IMR-90 (cell line): ENCODE measurements at regions not wholly inside any gene's neighbourhood (a gene's known extent, or its start where the extent isn't known, plus 50 kb on each side); places are given as distances from the start of the nearest gene placed in this dataset.
A peak's percentile ranks its signal among the peaks of the same experiment; 100 is the strongest.

ENCODE experiments used
- ATAC-seq: fragments of 200-7000 bp; cut with Tn5 transposase; 2 replicates; pipeline ENCODE4 v1.9.1; 2020; ENCODE audit warnings: low read depth, mild to moderate bottlenecking, moderate library complexity
- BruUV-seq: library from RNA; stranded (reverse); fragments of 400-500 nt; replicated peaks from 2 replicates; lab custom pipeline; 2021; lab: Mats Ljungman, UMichigan
- CTCF ChIA-PET: fragments of 300-600 bp; formaldehyde crosslinking; extraction: SDS; loops from one replicate; lab custom pipeline; 2021; ENCODE audit warnings: antibody characterized with exemption; lab: Yijun Ruan, JAX
- POLR2A ChIA-PET: fragments of 300-600 bp; sonication (Branson Sonifier 250); formaldehyde crosslinking; loops from one replicate; lab custom pipeline; 2022; ENCODE audit warnings: antibody characterized with exemption; ENCODE audit not compliant: unreplicated experiment; lab: Charles Lee
- DNase-seq: peaks from one replicate; pipeline ENCODE4 v3.0.0; 2013
- H2AFZ ChIP-seq: replicated peaks from 2 replicates; pipeline ENCODE3; 2013; ENCODE audit warnings: low read length, mild to moderate bottlenecking; ENCODE audit not compliant: poor library complexity
- H2AK5ac ChIP-seq: 2 replicates; pipeline ENCODE4 v1.6.1; 2013; ENCODE audit warnings: low read depth, low read length, inconsistent platforms
- H2AK9ac ChIP-seq: replicated peaks from 2 replicates; pipeline ENCODE3; 2013; ENCODE audit warnings: mild to moderate bottlenecking, low read depth, low read length, moderate library complexity; ENCODE audit not compliant: poor library complexity
- H2BK120ac ChIP-seq: 2 replicates; pipeline ENCODE4 v1.6.1; 2013; ENCODE audit warnings: low read depth, low read length, inconsistent platforms
- H2BK15ac ChIP-seq: 3 replicates; pipeline ENCODE4 v1.6.1; 2013; ENCODE audit warnings: low read depth, low read length, inconsistent platforms
- H2BK20ac ChIP-seq: 2 replicates; pipeline ENCODE4 v1.6.1; 2013; ENCODE audit warnings: low read depth, mild to moderate bottlenecking, inconsistent platforms, low read length, moderate library complexity
- H2BK5ac ChIP-seq: 2 replicates; pipeline ENCODE4 v1.6.1; 2013; ENCODE audit warnings: mild to moderate bottlenecking, low read depth, low read length, inconsistent platforms; ENCODE audit not compliant: poor library complexity, severe bottlenecking
- H3K14ac ChIP-seq: replicated peaks from 2 replicates; pipeline ENCODE4 v1.6.1; 2013; ENCODE audit warnings: low read depth, low read length, inconsistent platforms
- H3K18ac ChIP-seq: 2 replicates; pipeline ENCODE4 v1.6.1; 2013; ENCODE audit warnings: low read depth, low read length, control low read depth
- H3K23ac ChIP-seq: 2 replicates; pipeline ENCODE4 v1.6.1; 2013; ENCODE audit warnings: low read depth, low read length, inconsistent platforms
- H3K27ac ChIP-seq: 2 replicates; pipeline ENCODE4 v1.5.1; 2013; ENCODE audit warnings: mild to moderate bottlenecking, control low read depth, low read length; ENCODE audit not compliant: insufficient read depth
- H3K27me3 ChIP-seq: 2 replicates; pipeline ENCODE4 v1.6.1; 2013; ENCODE audit warnings: low read length; ENCODE audit not compliant: control insufficient read depth, insufficient read depth
- H3K36me3 ChIP-seq: 2 replicates; pipeline ENCODE4 v1.6.1; 2013; ENCODE audit warnings: low read length, mixed read lengths; ENCODE audit not compliant: control insufficient read depth, insufficient read depth
- H3K4ac ChIP-seq: 2 replicates; pipeline ENCODE4 v1.6.1; 2013; ENCODE audit warnings: low read depth, low read length, inconsistent platforms
- H3K4me1 ChIP-seq: 2 replicates; pipeline ENCODE4 v1.6.1; 2013; ENCODE audit warnings: low read length, mixed read lengths; ENCODE audit not compliant: control insufficient read depth, insufficient read depth
- H3K4me2 ChIP-seq: 2 replicates; pipeline ENCODE4 v1.6.1; 2013; ENCODE audit warnings: low read depth, mild to moderate bottlenecking, control low read depth, low read length, moderate library complexity
- H3K4me3 ChIP-seq: 2 replicates; pipeline ENCODE4 v1.5.1; 2013; ENCODE audit warnings: low read depth, mild to moderate bottlenecking, control low read depth, low read length, moderate library complexity; ENCODE audit not compliant: insufficient read depth
- H3K56ac ChIP-seq: 2 replicates; pipeline ENCODE4 v1.6.1; 2013; ENCODE audit warnings: low read length, inconsistent platforms; ENCODE audit not compliant: insufficient read depth; ENCODE audit errors: extremely low read depth
- H3K79me1 ChIP-seq, 2 experiments: 2 replicates each; pipeline ENCODE4 v1.6.1; 2013; ENCODE audit warnings: low read length in 2 of 2, inconsistent platforms in 1 of 2, low read depth in 1 of 2
- H3K9ac ChIP-seq: 2 replicates; pipeline ENCODE4 v1.6.1; 2013; ENCODE audit warnings: low read depth, low read length, control low read depth
- H3K9me1 ChIP-seq: 2 replicates; pipeline ENCODE4 v1.6.1; 2013; ENCODE audit warnings: low read length, inconsistent platforms; ENCODE audit not compliant: insufficient read depth
- H3K9me3 ChIP-seq: 2 replicates; pipeline ENCODE4 v1.6.1; 2013; ENCODE audit warnings: low read length; ENCODE audit not compliant: control insufficient read depth, insufficient read depth
- H4K20me1 ChIP-seq: 2 replicates; pipeline ENCODE4 v1.6.1; 2013; ENCODE audit warnings: low read length, inconsistent platforms; ENCODE audit not compliant: insufficient read depth
- H4K5ac ChIP-seq: 2 replicates; pipeline ENCODE4 v1.6.1; 2013; ENCODE audit warnings: mild to moderate bottlenecking, low read depth, low read length, control low read depth
- H4K8ac ChIP-seq, 2 experiments: 2 replicates each; pipeline ENCODE4 v1.6.1; 2013; ENCODE audit warnings: low read depth in 2 of 2, low read length in 2 of 2, control low read depth in 1 of 2, inconsistent platforms in 1 of 2
- H4K91ac ChIP-seq: 2 replicates; pipeline ENCODE4 v1.6.1; 2013; ENCODE audit warnings: low read depth, low read length, inconsistent platforms; ENCODE audit not compliant: insufficient read depth
- BHLHE40 ChIP-seq: fragments of 150-350 bp; IDR thresholded peaks from 2 replicates; pipeline ENCODE4 v1.6.1; 2016; ENCODE audit warnings: mild to moderate bottlenecking, low read depth, low read length
- CHD1 ChIP-seq: IDR thresholded peaks from 2 replicates; pipeline ENCODE4 v1.6.1; 2012; ENCODE audit warnings: low read depth, low read length, improper control_type of control experiment
- FOS ChIP-seq: fragments of 150-350 bp; IDR thresholded peaks from 2 replicates; pipeline ENCODE4 v1.6.1; 2016; ENCODE audit warnings: low read depth, low read length
- MAZ ChIP-seq: IDR thresholded peaks from 2 replicates; pipeline ENCODE4 v1.6.1; 2012; ENCODE audit warnings: low read depth, mild to moderate bottlenecking, low read length, improper control_type of control experiment, moderate library complexity, borderline replicate concordance
- POLR2A ChIP-seq: IDR thresholded peaks from 2 replicates; pipeline ENCODE4 v1.6.1; 2012; ENCODE audit warnings: mild to moderate bottlenecking, low read depth, low read length
- RAD21 ChIP-seq: IDR thresholded peaks from 2 replicates; pipeline ENCODE4 v1.6.1; 2012; ENCODE audit warnings: low read length, improper control_type of control experiment
- RCOR1 ChIP-seq: IDR thresholded peaks from 2 replicates; pipeline ENCODE4 v1.6.1; 2012; ENCODE audit warnings: mild to moderate bottlenecking, low read length, improper control_type of control experiment; ENCODE audit not compliant: insufficient replicate concordance
- RFX5 ChIP-seq: IDR thresholded peaks from 2 replicates; pipeline ENCODE4 v1.8.0; 2012; ENCODE audit warnings: low read depth, mild to moderate bottlenecking, low read length, moderate library complexity
- SMC3 ChIP-seq: fragments of 150-350 bp; IDR thresholded peaks from 2 replicates; pipeline ENCODE4 v1.6.1; 2016; ENCODE audit warnings: low read depth, mild to moderate bottlenecking, antibody characterized with exemption, low read length, moderate library complexity
- USF2 ChIP-seq: fragments of 150-350 bp; IDR thresholded peaks from 2 replicates; pipeline ENCODE4 v1.6.1; 2017; ENCODE audit warnings: mild to moderate bottlenecking, antibody characterized with exemption, low read length, low read depth
- WGBS, 2 experiments: methylation state at CpG; one replicate each; pipeline versions ENCODE4 v1.1.5 to v1.1.7; 2013; ENCODE audit warnings: missing lambda C conversion rate in 2 of 2; ENCODE audit not compliant: insufficient read length in 1 of 2; ENCODE audit errors: extremely low coverage in 2 of 2; 5-methylcytosine and 5-hydroxymethylcytosine counted together
- dilution Hi-C: fragments of 300-500 bp; cut with HindIII; formaldehyde crosslinking; loops from one replicate; pipeline ENCODE4 v1.14.3; 2018; ENCODE audit warnings: low sequenced_read_pairs; ENCODE audit not compliant: unreplicated experiment
- in situ Hi-C: fragments of 300-500 bp; cut with MboI; formaldehyde crosslinking; loops from 3 replicates; pipeline ENCODE4 v1.14.3; 2019; ENCODE audit warnings: low sequenced_read_pairs, inconsistent platforms, mixed read lengths
- intact Hi-C: fragments of 100-400 bp; cut with micrococcal nuclease; formaldehyde crosslinking; loops from 2 replicates; pipeline ENCODE4 v1.10.0; 2022
- TF ChIP-seq, protein P1 (sequence below): conservative IDR thresholded peaks from 2 replicates; pipeline ENCODE4 v1.5.1; 2012; ENCODE audit warnings: mild to moderate bottlenecking, low read depth, low read length, improper control_type of control experiment
- TF ChIP-seq, protein P2 (sequence below): fragments of 150-350 bp; IDR thresholded peaks from 2 replicates; pipeline ENCODE4 v1.6.1; 2016; ENCODE audit warnings: low read depth, mild to moderate bottlenecking, low read length, moderate library complexity, borderline replicate concordance

- no TSS peak for BruUV-seq
- in situ Hi-C loops (no loop called here), dilution Hi-C loops (no loop called here), intact Hi-C loops (no loop called here)
- Histone ChIP-seq H2AK5ac (no peak overlapping the region), H3K14ac (no peak overlapping the region), H3K36me3 (no peaks in the 10 kb centered on the region), H3K9ac (no peak overlapping the region), H4K8ac (no peak overlapping the region), H3K27me3 (no peaks in the 10 kb centered on the region), H4K5ac (no peak overlapping the region), H3K23ac (no peak overlapping the region), H4K20me1 (no peaks in the 10 kb centered on the region), H3K9me1 (no peaks in the 10 kb centered on the region), H3K4me3 (no peak overlapping the region), H3K4ac (no peak overlapping the region), H3K56ac (no peak overlapping the region), H3K4me1 (no peaks in the 10 kb centered on the region), H2BK15ac (no peak overlapping the region), H3K4me2 (no peak overlapping the region), H2BK5ac (no peak overlapping the region), H2BK120ac (no peak overlapping the region), H2BK20ac (no peak overlapping the region), H4K91ac (no peak overlapping the region), H2AFZ (no peak overlapping the region), H3K9me3 (no peaks in the 10 kb centered on the region), H3K18ac (no peak overlapping the region), H3K27ac (no peak overlapping the region), H2AK9ac (no peak overlapping the region), H3K79me1 (no peaks in the 10 kb centered on the region)
- POLR2A ChIA-PET = no interaction called here
- DNase-seq (peak; percentile 1), ATAC-seq (no peak)
- TF ChIP-seq BHLHE40 = no peak
- no peak for TF ChIP-seq CHD1
- TF ChIP-seq MAZ = no peak
- no peak for TF ChIP-seq RCOR1
- TF ChIP-seq RAD21 = no peak
- TF ChIP-seq, protein P1, sequence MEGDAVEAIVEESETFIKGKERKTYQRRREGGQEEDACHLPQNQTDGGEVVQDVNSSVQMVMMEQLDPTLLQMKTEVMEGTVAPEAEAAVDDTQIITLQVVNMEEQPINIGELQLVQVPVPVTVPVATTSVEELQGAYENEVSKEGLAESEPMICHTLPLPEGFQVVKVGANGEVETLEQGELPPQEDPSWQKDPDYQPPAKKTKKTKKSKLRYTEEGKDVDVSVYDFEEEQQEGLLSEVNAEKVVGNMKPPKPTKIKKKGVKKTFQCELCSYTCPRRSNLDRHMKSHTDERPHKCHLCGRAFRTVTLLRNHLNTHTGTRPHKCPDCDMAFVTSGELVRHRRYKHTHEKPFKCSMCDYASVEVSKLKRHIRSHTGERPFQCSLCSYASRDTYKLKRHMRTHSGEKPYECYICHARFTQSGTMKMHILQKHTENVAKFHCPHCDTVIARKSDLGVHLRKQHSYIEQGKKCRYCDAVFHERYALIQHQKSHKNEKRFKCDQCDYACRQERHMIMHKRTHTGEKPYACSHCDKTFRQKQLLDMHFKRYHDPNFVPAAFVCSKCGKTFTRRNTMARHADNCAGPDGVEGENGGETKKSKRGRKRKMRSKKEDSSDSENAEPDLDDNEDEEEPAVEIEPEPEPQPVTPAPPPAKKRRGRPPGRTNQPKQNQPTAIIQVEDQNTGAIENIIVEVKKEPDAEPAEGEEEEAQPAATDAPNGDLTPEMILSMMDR = no peak
- no peak for TF ChIP-seq FOS
- no peak for TF ChIP-seq RFX5
- TF ChIP-seq SMC3 = no peak
- TF ChIP-seq, protein P2, sequence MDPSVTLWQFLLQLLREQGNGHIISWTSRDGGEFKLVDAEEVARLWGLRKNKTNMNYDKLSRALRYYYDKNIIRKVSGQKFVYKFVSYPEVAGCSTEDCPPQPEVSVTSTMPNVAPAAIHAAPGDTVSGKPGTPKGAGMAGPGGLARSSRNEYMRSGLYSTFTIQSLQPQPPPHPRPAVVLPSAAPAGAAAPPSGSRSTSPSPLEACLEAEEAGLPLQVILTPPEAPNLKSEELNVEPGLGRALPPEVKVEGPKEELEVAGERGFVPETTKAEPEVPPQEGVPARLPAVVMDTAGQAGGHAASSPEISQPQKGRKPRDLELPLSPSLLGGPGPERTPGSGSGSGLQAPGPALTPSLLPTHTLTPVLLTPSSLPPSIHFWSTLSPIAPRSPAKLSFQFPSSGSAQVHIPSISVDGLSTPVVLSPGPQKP = no peak
- TF ChIP-seq POLR2A = no peak
- no peak for TF ChIP-seq USF2
- CTCF ChIA-PET = no interaction called here
- no CpG with 5 or more reads among the region's 1 CpG for WGBS, 2 experiments
These were observed 850.0 kb downstream of the DIPK2A start for GRCh38 chr3:144821583-144821982.
